ENCODE measurements at regions not wholly inside any gene's neighbourhood (a gene's known extent, or its start where the extent isn't known, plus 50 kb on each side); places are given as distances from the start of the nearest gene placed in this dataset.

- TF ChIP-seq, protein P1, sequence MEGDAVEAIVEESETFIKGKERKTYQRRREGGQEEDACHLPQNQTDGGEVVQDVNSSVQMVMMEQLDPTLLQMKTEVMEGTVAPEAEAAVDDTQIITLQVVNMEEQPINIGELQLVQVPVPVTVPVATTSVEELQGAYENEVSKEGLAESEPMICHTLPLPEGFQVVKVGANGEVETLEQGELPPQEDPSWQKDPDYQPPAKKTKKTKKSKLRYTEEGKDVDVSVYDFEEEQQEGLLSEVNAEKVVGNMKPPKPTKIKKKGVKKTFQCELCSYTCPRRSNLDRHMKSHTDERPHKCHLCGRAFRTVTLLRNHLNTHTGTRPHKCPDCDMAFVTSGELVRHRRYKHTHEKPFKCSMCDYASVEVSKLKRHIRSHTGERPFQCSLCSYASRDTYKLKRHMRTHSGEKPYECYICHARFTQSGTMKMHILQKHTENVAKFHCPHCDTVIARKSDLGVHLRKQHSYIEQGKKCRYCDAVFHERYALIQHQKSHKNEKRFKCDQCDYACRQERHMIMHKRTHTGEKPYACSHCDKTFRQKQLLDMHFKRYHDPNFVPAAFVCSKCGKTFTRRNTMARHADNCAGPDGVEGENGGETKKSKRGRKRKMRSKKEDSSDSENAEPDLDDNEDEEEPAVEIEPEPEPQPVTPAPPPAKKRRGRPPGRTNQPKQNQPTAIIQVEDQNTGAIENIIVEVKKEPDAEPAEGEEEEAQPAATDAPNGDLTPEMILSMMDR (conservative IDR thresholded peaks at IDR 0.05) = no peak
- TF ChIP-seq EZH2 (IDR thresholded peaks at IDR 0.05; ENCODE audit: low read depth) = no peak
Observed at GRCh38 chr2:216994353-216994854, 134.5 kb upstream of the TNP1 start.

Measured in PC-9 (cell line).